ENCODE measurements at regions not wholly inside any gene's neighbourhood (a gene's known extent, or its start where the extent isn't known, plus 50 kb on each side); places are given as distances from the start of the nearest gene placed in this dataset.

DNA sequence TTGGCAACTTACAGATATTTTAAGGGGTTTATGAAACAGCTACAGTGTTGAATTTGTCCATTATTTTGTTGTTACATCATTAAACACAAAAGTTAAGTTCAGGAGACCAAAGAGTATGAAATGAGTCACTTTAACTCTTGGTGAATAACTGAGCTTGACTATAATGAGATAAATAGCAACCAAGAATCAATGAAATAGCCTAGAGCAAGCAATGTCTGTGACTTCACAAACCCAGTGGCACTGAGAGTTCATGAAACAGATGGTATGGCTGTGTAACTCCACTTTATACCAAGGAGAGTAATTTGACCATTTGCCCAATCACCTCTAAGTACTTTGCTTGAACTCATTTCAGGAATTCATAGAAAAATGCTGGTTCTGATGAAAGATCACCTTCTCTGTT is 169.6 kb upstream of the GADL1 start:
- RAD21 ChIA-PET (ENCODE audit: low non-redundant PET in 1 of 2, low total read pairs in 2 of 2, uncharacterized antibody in 2 of 2, unreplicated experiment in 2 of 2): no interaction called here
- H3K36me3 ChIP-seq (ENCODE audit: control insufficient read depth in 1 of 2, insufficient read depth in 2 of 2, low read length in 2 of 2): no peaks in the 10 kb centered on the region
- no peak for DNase-seq (ENCODE audit: low read depth, low spot score)
- TF ChIP-seq CTCF (IDR thresholded peaks at IDR 0.05 in 2 of 3, conservative IDR thresholded peaks at IDR 0.05 in 1 of 3; ENCODE audit: borderline replicate concordance in 1 of 3, insufficient read depth in 1 of 3, low read depth in 2 of 3, low read length in 2 of 3) (no peak), POLR2AphosphoS5 (IDR thresholded peaks at IDR 0.05; ENCODE audit: low read depth, low read length) (no peak), CEBPB (IDR thresholded peaks at IDR 0.05; ENCODE audit: low read depth) (no peak), ZBTB33 (IDR thresholded peaks at IDR 0.05; ENCODE audit: extremely low read depth, insufficient replicate concordance, low read length) (no peak), SRF (IDR thresholded peaks at IDR 0.05; ENCODE audit: low read depth) (no peak), MAX (IDR thresholded peaks at IDR 0.05) (no peak), ZNF274 (IDR thresholded peaks at IDR 0.05; ENCODE audit: low read depth, low read length) (no peak), SIN3A (IDR thresholded peaks at IDR 0.05; ENCODE audit: low read depth) (no peak), YY1 (IDR thresholded peaks at IDR 0.05; ENCODE audit: extremely low read depth, insufficient replicate concordance, low read depth, low read length) (no peak), JUND (IDR thresholded peaks at IDR 0.05) (no peak), RAD21 (IDR thresholded peaks at IDR 0.05; ENCODE audit: low read depth) (no peak), POLR2A (IDR thresholded peaks at IDR 0.05; ENCODE audit: borderline replicate concordance, extremely low read depth, insufficient read depth, insufficient read length) (no peak), REST (IDR thresholded peaks at IDR 0.05; ENCODE audit: low read depth) (no peak), ZFX (IDR thresholded peaks at IDR 0.05) (no peak), TCF7L2 (IDR thresholded peaks at IDR 0.05; ENCODE audit: borderline replicate concordance, extremely low read depth, insufficient read depth, insufficient read length) (no peak), SP1 (IDR thresholded peaks at IDR 0.05; ENCODE audit: low read depth) (no peak), EGR1 (IDR thresholded peaks at IDR 0.05; ENCODE audit: low read depth) (no peak), EZH2 (IDR thresholded peaks at IDR 0.05) (no peak), EZH2phosphoT487 (IDR thresholded peaks at IDR 0.05; ENCODE audit: borderline replicate concordance) (no peak)
- TF ChIP-seq, protein P1, sequence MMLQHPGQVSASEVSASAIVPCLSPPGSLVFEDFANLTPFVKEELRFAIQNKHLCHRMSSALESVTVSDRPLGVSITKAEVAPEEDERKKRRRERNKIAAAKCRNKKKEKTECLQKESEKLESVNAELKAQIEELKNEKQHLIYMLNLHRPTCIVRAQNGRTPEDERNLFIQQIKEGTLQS (IDR thresholded peaks at IDR 0.05): no peak
- POLR2A ChIA-PET: no interaction called here
- BruUV-seq (replicated peaks): no TSS peak
- no peaks in the 10 kb centered on the region for H3K79me2 ChIP-seq (ENCODE audit: insufficient read depth, low read length)
- H3K4me3 ChIP-seq (replicated peaks in 1 of 2; ENCODE audit: low read depth in 1 of 2, low read length in 2 of 2): no peak overlapping the region
- H3K27ac ChIP-seq (ENCODE audit: low read depth, low read length): no peak overlapping the region
- H3K4me2 ChIP-seq (ENCODE audit: low read length): no peak overlapping the region
- H4K20me1 ChIP-seq (ENCODE audit: insufficient read depth): no peaks in the 10 kb centered on the region
- H3K27me3 ChIP-seq (ENCODE audit: insufficient read depth, low read length): no peaks in the 10 kb centered on the region
- H3K9me2 ChIP-seq (ENCODE audit: insufficient read depth): no peaks in the 10 kb centered on the region; the same call in 1 of the 2 replicates
- intact Hi-C loops (cut with micrococcal nuclease): no loop called here
- H3K4me1 ChIP-seq (ENCODE audit: control insufficient read depth in 1 of 2, insufficient read depth in 2 of 2, low read length in 2 of 2): no peaks in the 10 kb centered on the region
- no peak overlapping the region for H3K9ac ChIP-seq (ENCODE audit: low read length)
- H3K9me3 ChIP-seq (ENCODE audit: control insufficient read depth in 1 of 2, insufficient read depth in 1 of 2, low read depth in 1 of 2, low read length in 2 of 2): no peaks in the 10 kb centered on the region
- ATAC-seq: no peak
- CTCF ChIA-PET: no interaction called here
- H2AFZ ChIP-seq (ENCODE audit: low read depth, low read length, poor library complexity, severe bottlenecking): no peak overlapping the region

All from HCT116 (cell line).